ENCODE measurements at regions not wholly inside any gene's neighbourhood (a gene's known extent, or its start where the extent isn't known, plus 50 kb on each side); places are given as distances from the start of the nearest gene placed in this dataset.

- TF ChIP-seq, protein P1, sequence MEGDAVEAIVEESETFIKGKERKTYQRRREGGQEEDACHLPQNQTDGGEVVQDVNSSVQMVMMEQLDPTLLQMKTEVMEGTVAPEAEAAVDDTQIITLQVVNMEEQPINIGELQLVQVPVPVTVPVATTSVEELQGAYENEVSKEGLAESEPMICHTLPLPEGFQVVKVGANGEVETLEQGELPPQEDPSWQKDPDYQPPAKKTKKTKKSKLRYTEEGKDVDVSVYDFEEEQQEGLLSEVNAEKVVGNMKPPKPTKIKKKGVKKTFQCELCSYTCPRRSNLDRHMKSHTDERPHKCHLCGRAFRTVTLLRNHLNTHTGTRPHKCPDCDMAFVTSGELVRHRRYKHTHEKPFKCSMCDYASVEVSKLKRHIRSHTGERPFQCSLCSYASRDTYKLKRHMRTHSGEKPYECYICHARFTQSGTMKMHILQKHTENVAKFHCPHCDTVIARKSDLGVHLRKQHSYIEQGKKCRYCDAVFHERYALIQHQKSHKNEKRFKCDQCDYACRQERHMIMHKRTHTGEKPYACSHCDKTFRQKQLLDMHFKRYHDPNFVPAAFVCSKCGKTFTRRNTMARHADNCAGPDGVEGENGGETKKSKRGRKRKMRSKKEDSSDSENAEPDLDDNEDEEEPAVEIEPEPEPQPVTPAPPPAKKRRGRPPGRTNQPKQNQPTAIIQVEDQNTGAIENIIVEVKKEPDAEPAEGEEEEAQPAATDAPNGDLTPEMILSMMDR (conservative IDR thresholded peaks at IDR 0.05; ENCODE audit: low read depth, low read length): no peak
- TF ChIP-seq EZH2phosphoT487 (IDR thresholded peaks at IDR 0.05; ENCODE audit: borderline replicate concordance, low read length) (no peak), EZH2 (IDR thresholded peaks at IDR 0.05; ENCODE audit: low read length, unreplicated experiment) (no peak)
- intact Hi-C loops (cut with micrococcal nuclease): no loop called here
- Histone ChIP-seq H3K4me2 (ENCODE audit: low read length) (no peak overlapping the region), H3K9me2 (replicated peaks; ENCODE audit: low read length) (no peaks in the 10 kb centered on the region), H3K4me1 (ENCODE audit: insufficient read depth, low read length) (no peaks in the 10 kb centered on the region), H3F3A (ENCODE audit: low read length, unreplicated experiment) (no peaks in the 10 kb centered on the region), H3K36me3 (ENCODE audit: low read depth, low read length) (no peaks in the 10 kb centered on the region), H3K9ac (ENCODE audit: low read length) (no peak overlapping the region), H3K27me3 (ENCODE audit: low read length) (peaks cover 19% of the 10 kb centered on the region), H2AFZ (ENCODE audit: low read length) (no peak overlapping the region), H3K27ac (ENCODE audit: low read length) (no peak overlapping the region), H3K9me3 (ENCODE audit: low read length) (no peaks in the 10 kb centered on the region), H3K79me2 (ENCODE audit: low read length) (no peaks in the 10 kb centered on the region), H4K20me1 (ENCODE audit: low read length) (no peaks in the 10 kb centered on the region), H3K4me3 (ENCODE audit: low read length) (no peak overlapping the region)
- CTCF ChIA-PET: no interaction called here
- BruUV-seq (replicated peaks): no TSS peak
- POLR2A ChIA-PET (ENCODE audit: unreplicated experiment): no interaction called here
- ATAC-seq: no peak
- no peak for DNase-seq
Observed at GRCh38 chr12:47574252-47575021, 131.4 kb downstream of the RPAP3 start.

- H3K9ac ChIP-seq (ENCODE audit: low read length): no peak overlapping the region
- no peak overlapping the region for H2AFZ ChIP-seq (ENCODE audit: low read length)
- POLR2A ChIA-PET (ENCODE audit: unreplicated experiment): no interaction called here
- peaks cover 12% of the 10 kb centered on the region for H3K27me3 ChIP-seq (ENCODE audit: low read length)
- H3K27ac ChIP-seq (ENCODE audit: low read length): no peak overlapping the region
- no peaks in the 10 kb centered on the region for H3K9me2 ChIP-seq (replicated peaks; ENCODE audit: low read length)
- CTCF ChIA-PET: no interaction called here
- H3K4me3 ChIP-seq (ENCODE audit: low read length): no peak overlapping the region
- no TSS peak for BruUV-seq (replicated peaks)
- no peak overlapping the region for H3K4me2 ChIP-seq (ENCODE audit: low read length)
- no peaks in the 10 kb centered on the region for H4K20me1 ChIP-seq (ENCODE audit: low read length)
- no peak for ATAC-seq
- TF ChIP-seq EZH2phosphoT487 (IDR thresholded peaks at IDR 0.05; ENCODE audit: borderline replicate concordance, low read length) (no peak), EZH2 (IDR thresholded peaks at IDR 0.05; ENCODE audit: low read length, unreplicated experiment) (no peak)
- TF ChIP-seq, protein P1 (conservative IDR thresholded peaks at IDR 0.05; ENCODE audit: low read depth, low read length): no peak
- no peaks in the 10 kb centered on the region for H3K9me3 ChIP-seq (ENCODE audit: low read length)
- intact Hi-C loops (cut with micrococcal nuclease): no loop called here
- H3F3A ChIP-seq (ENCODE audit: low read length, unreplicated experiment): no peaks in the 10 kb centered on the region
- no peak for DNase-seq
- H3K36me3 ChIP-seq (ENCODE audit: low read depth, low read length): no peaks in the 10 kb centered on the region
- H3K79me2 ChIP-seq (ENCODE audit: low read length): no peaks in the 10 kb centered on the region
- no peaks in the 10 kb centered on the region for H3K4me1 ChIP-seq (ENCODE audit: insufficient read depth, low read length)
Observed at GRCh38 chr12:47573146-47573659, 132.6 kb downstream of the RPAP3 start.

- Histone ChIP-seq H2AFZ (ENCODE audit: low read length) (no peak overlapping the region), H3K4me1 (ENCODE audit: insufficient read depth, low read length) (no peaks in the 10 kb centered on the region), H3F3A (ENCODE audit: low read length, unreplicated experiment) (no peaks in the 10 kb centered on the region), H3K4me2 (ENCODE audit: low read length) (no peak overlapping the region), H3K27me3 (ENCODE audit: low read length) (0 out of 2 replicates have a peak, but pooled peaks cover 3% of the 10 kb centered on the region), H3K27ac (ENCODE audit: low read length) (no peak overlapping the region), H3K4me3 (ENCODE audit: low read length) (no peak overlapping the region), H3K79me2 (ENCODE audit: low read length) (no peaks in the 10 kb centered on the region), H3K9ac (ENCODE audit: low read length) (no peak overlapping the region), H3K9me2 (replicated peaks; ENCODE audit: low read length) (no peaks in the 10 kb centered on the region), H4K20me1 (ENCODE audit: low read length) (no peaks in the 10 kb centered on the region), H3K9me3 (ENCODE audit: low read length) (no peaks in the 10 kb centered on the region), H3K36me3 (ENCODE audit: low read depth, low read length) (no peaks in the 10 kb centered on the region)
- POLR2A ChIA-PET (ENCODE audit: unreplicated experiment): no interaction called here
- ATAC-seq: no peak
- DNase-seq: no peak
- TF ChIP-seq, protein P1 (conservative IDR thresholded peaks at IDR 0.05; ENCODE audit: low read depth, low read length): no peak
- TF ChIP-seq EZH2phosphoT487 (IDR thresholded peaks at IDR 0.05; ENCODE audit: borderline replicate concordance, low read length) (no peak), EZH2 (IDR thresholded peaks at IDR 0.05; ENCODE audit: low read length, unreplicated experiment) (no peak)
- CTCF ChIA-PET: no interaction called here
- intact Hi-C loops (cut with micrococcal nuclease): no loop called here
- no TSS peak for BruUV-seq (replicated peaks)
Observed at GRCh38 chr12:47570151-47570550, 135.7 kb downstream of the RPAP3 start.

Measured in PC-3 (cell line).